H9 (cell line): ENCODE measurements at regions not wholly inside any gene's neighbourhood (a gene's known extent, or its start where the extent isn't known, plus 50 kb on each side); places are given as distances from the start of the nearest gene placed in this dataset.

Experiments used
- DNase-seq: peaks from one replicate; pipeline ENCODE4 v3.0.0-alpha.2; 2017
- H2AFZ ChIP-seq: one replicate; pipeline ENCODE4 v1.6.1; 2013; ENCODE audit warnings: mild to moderate bottlenecking, low read length, control low read depth, moderate library complexity
- H2AK5ac ChIP-seq: 2 replicates; pipeline ENCODE4 v1.6.1; 2013; ENCODE audit warnings: low read length, control low read depth, mixed read lengths; ENCODE audit not compliant: insufficient read length
- H2BK120ac ChIP-seq: one replicate; pipeline ENCODE4 v1.6.1; 2013; ENCODE audit warnings: low read depth, mild to moderate bottlenecking, low read length, control low read depth, inconsistent platforms; ENCODE audit not compliant: poor library complexity, severe bottlenecking
- H2BK12ac ChIP-seq: 2 replicates; pipeline ENCODE4 v1.6.1; 2013; ENCODE audit warnings: low read length, control low read depth, mixed read lengths, low read depth; ENCODE audit not compliant: insufficient read length
- H2BK15ac ChIP-seq: 2 replicates; pipeline ENCODE4 v1.6.1; 2013; ENCODE audit warnings: low read depth, low read length, control low read depth
- H2BK20ac ChIP-seq: one replicate; pipeline ENCODE4 v1.6.1; 2013; ENCODE audit warnings: low read depth, mild to moderate bottlenecking, low read length, control low read depth, inconsistent platforms; ENCODE audit not compliant: poor library complexity, severe bottlenecking
- H2BK5ac ChIP-seq: 2 replicates; pipeline ENCODE4 v1.6.1; 2013; ENCODE audit warnings: low read length, control low read depth, mixed read lengths; ENCODE audit not compliant: insufficient read length
- H3K14ac ChIP-seq: 2 replicates; pipeline ENCODE4 v1.6.1; 2013; ENCODE audit warnings: low read length, control low read depth; ENCODE audit not compliant: insufficient read depth
- H3K18ac ChIP-seq: 2 replicates; pipeline ENCODE4 v1.6.1; 2013; ENCODE audit warnings: low read depth, mild to moderate bottlenecking, mixed read lengths, low read length, control low read depth; ENCODE audit not compliant: insufficient read length
- H3K23ac ChIP-seq: 2 replicates; pipeline ENCODE4 v1.6.1; 2013; ENCODE audit warnings: low read length, control low read depth, mixed read lengths, low read depth; ENCODE audit not compliant: insufficient read length
- H3K23me2 ChIP-seq: 2 replicates; pipeline ENCODE4 v1.6.1; 2013; ENCODE audit warnings: low read depth, mild to moderate bottlenecking, mixed read lengths, low read length, control low read depth; ENCODE audit not compliant: insufficient read length, poor library complexity, severe bottlenecking
- H3K27ac ChIP-seq: 2 replicates; pipeline ENCODE4 v1.5.1; 2013; ENCODE audit warnings: low read length, control low read depth, mixed read lengths, low read depth; ENCODE audit not compliant: insufficient read length
- H3K27me3 ChIP-seq: 2 replicates; pipeline ENCODE4 v1.6.1; 2013; ENCODE audit warnings: low read length, control low read depth, inconsistent platforms; ENCODE audit not compliant: insufficient read depth
- H3K4ac ChIP-seq: 2 replicates; pipeline ENCODE4 v1.6.1; 2013; ENCODE audit warnings: low read depth, mild to moderate bottlenecking, control low read depth, inconsistent platforms, low read length, moderate library complexity
- H3K4me1 ChIP-seq: 2 replicates; pipeline ENCODE4 v1.6.1; 2013; ENCODE audit warnings: low read length, control low read depth, inconsistent platforms; ENCODE audit not compliant: insufficient read depth
- H3K4me2 ChIP-seq: 2 replicates; pipeline ENCODE4 v1.6.1; 2013; ENCODE audit warnings: low read length, control low read depth, mixed read lengths; ENCODE audit not compliant: insufficient read length, insufficient read depth
- H3K56ac ChIP-seq: 2 replicates; pipeline ENCODE4 v1.6.1; 2013; ENCODE audit warnings: low read depth, mild to moderate bottlenecking, mixed read lengths, low read length, control low read depth; ENCODE audit not compliant: insufficient read length
- H3K79me1 ChIP-seq: 2 replicates; pipeline ENCODE4 v1.6.1; 2013; ENCODE audit warnings: low read depth, mild to moderate bottlenecking, moderate library complexity, low read length, control low read depth, inconsistent platforms; ENCODE audit not compliant: insufficient read depth, poor library complexity, severe bottlenecking
- H3K79me2 ChIP-seq: 2 replicates; pipeline ENCODE4 v1.6.1; 2013; ENCODE audit warnings: low read length, control low read depth, inconsistent platforms; ENCODE audit not compliant: insufficient read depth
- H3K9ac ChIP-seq: 2 replicates; pipeline ENCODE4 v1.6.1; 2013; ENCODE audit warnings: low read length, control low read depth, mixed read lengths; ENCODE audit not compliant: insufficient read length; ENCODE audit errors: extremely low read depth
- H3K9me3 ChIP-seq: one replicate; pipeline ENCODE4 v1.6.1; 2013; ENCODE audit warnings: low read depth, low read length, inconsistent platforms; ENCODE audit not compliant: control insufficient read depth
- H3T11ph ChIP-seq: one replicate; pipeline ENCODE4 v1.6.1; 2013; ENCODE audit warnings: mild to moderate bottlenecking, low read length, control low read depth, inconsistent platforms
- H4K20me1 ChIP-seq: one replicate; pipeline ENCODE4 v1.6.1; 2013; ENCODE audit not compliant: control insufficient read depth, insufficient read length, insufficient read depth
- H4K5ac ChIP-seq: 2 replicates; pipeline ENCODE4 v1.6.1; 2013; ENCODE audit warnings: low read depth, mild to moderate bottlenecking, mixed read lengths, low read length, control low read depth; ENCODE audit not compliant: insufficient read length
- H4K8ac ChIP-seq: replicated peaks from 2 replicates; pipeline ENCODE4 v1.6.1; 2013; ENCODE audit warnings: low read length, control low read depth, mixed read lengths, low read depth; ENCODE audit not compliant: insufficient read length
- H4K91ac ChIP-seq: 2 replicates; pipeline ENCODE4 v1.6.1; 2013; ENCODE audit warnings: low read depth, mild to moderate bottlenecking, moderate library complexity, mixed read lengths, low read length, control low read depth; ENCODE audit not compliant: insufficient read length
- H3K27ac Mint-ChIP-seq, 3 experiments: 2 replicates in 2 of 3; 3 replicates in 1 of 3; pipeline ENCODE4 v1.8.0; 2020 to 2021; ENCODE audit warnings: mixed read lengths in 3 of 3, mild to moderate bottlenecking in 1 of 3, moderate library complexity in 1 of 3
- H3K27me3 Mint-ChIP-seq: 2 replicates; pipeline ENCODE4 v1.8.0; 2021; ENCODE audit warnings: low read depth, mild to moderate bottlenecking, moderate library complexity, mixed read lengths
- H3K36me3 Mint-ChIP-seq, 3 experiments: 2 replicates in 2 of 3; 3 replicates in 1 of 3; pipeline ENCODE4 v1.8.0; 2020 to 2021; ENCODE audit warnings: low read depth in 3 of 3, mixed read lengths in 3 of 3; ENCODE audit not compliant: insufficient read depth in 1 of 3
- H3K4me1 Mint-ChIP-seq, 2 experiments: 2 replicates each; pipeline ENCODE4 v1.8.0; 2020; ENCODE audit warnings: mixed read lengths in 2 of 2
- H3K4me3 Mint-ChIP-seq, 2 experiments: 2 replicates in 1 of 2; 3 replicates in 1 of 2; pipeline ENCODE4 v1.8.0; 2020 to 2021; ENCODE audit warnings: mild to moderate bottlenecking in 2 of 2, mixed read lengths in 2 of 2, moderate library complexity in 1 of 2
- H3K9me3 Mint-ChIP-seq, 2 experiments: 2 replicates in 1 of 2; 3 replicates in 1 of 2; pipeline ENCODE4 v1.8.0; 2020; ENCODE audit warnings: mild to moderate bottlenecking in 2 of 2, mixed read lengths in 2 of 2, moderate library complexity in 1 of 2
- WGBS: extraction: QIAGEN DNeasy Blood & Tissue Kit; methylation state at CpG from one replicate; pipeline ENCODE4 v1.1.7; 2013; ENCODE audit warnings: missing lambda C conversion rate, low lambda C conversion rate, mixed read lengths; ENCODE audit not compliant: insufficient read length; ENCODE audit errors: extremely low coverage; 5-methylcytosine and 5-hydroxymethylcytosine counted together
- TF ChIP-seq, protein P1 (sequence below): fragments of 200-600 bp; sonication (generic); conservative IDR thresholded peaks from 3 replicates; pipeline ENCODE4 v1.8.0; 2021; ENCODE audit warnings: antibody characterized with exemption, mild to moderate bottlenecking

DNA sequence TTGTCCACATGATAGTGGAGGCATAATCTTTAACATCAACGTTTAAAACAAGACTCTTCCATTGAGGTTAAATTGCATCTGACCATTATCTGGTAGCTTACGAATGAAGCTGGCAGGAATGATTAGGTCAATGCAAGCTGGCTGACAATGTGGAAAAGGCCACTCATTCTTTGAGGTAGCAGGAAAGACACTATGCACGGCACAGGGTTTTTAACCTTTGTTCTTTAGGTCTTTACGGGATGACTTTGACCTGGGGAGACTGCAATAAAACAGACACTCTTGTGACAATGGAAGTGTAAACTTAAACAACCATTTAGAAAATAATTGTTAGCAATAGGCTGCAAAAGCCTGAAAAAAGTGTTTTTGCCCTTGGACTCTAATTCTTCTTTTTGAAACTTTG is 193.8 kb upstream of the FOXD3 start:
- no peaks in the 10 kb centered on the region; a peak in 1 of 5 replicates for H3K9me3 Mint-ChIP-seq
- no peak overlapping the region for H3K9ac ChIP-seq
- no peaks in the 10 kb centered on the region for H4K20me1 ChIP-seq
- no peaks in the 10 kb centered on the region for H3K4me1 ChIP-seq
- H3T11ph ChIP-seq = no peak overlapping the region
- no peak overlapping the region for H2BK120ac ChIP-seq
- no peak overlapping the region for H3K27ac Mint-ChIP-seq
- WGBS = no CpG with 5 or more reads among the region's 4 CpGs
- H3K79me1 ChIP-seq = no peaks in the 10 kb centered on the region
- no peak overlapping the region for H3K27ac ChIP-seq
- H2BK12ac ChIP-seq = no peak overlapping the region
- H3K4me1 Mint-ChIP-seq = no peaks in the 10 kb centered on the region; a peak in 1 of 4 replicates
- H3K18ac ChIP-seq = no peak overlapping the region
- TF ChIP-seq, protein P1, sequence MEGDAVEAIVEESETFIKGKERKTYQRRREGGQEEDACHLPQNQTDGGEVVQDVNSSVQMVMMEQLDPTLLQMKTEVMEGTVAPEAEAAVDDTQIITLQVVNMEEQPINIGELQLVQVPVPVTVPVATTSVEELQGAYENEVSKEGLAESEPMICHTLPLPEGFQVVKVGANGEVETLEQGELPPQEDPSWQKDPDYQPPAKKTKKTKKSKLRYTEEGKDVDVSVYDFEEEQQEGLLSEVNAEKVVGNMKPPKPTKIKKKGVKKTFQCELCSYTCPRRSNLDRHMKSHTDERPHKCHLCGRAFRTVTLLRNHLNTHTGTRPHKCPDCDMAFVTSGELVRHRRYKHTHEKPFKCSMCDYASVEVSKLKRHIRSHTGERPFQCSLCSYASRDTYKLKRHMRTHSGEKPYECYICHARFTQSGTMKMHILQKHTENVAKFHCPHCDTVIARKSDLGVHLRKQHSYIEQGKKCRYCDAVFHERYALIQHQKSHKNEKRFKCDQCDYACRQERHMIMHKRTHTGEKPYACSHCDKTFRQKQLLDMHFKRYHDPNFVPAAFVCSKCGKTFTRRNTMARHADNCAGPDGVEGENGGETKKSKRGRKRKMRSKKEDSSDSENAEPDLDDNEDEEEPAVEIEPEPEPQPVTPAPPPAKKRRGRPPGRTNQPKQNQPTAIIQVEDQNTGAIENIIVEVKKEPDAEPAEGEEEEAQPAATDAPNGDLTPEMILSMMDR = no peak
- H3K4ac ChIP-seq = no peak overlapping the region
- H3K23me2 ChIP-seq = no peaks in the 10 kb centered on the region
- no peak overlapping the region for H3K56ac ChIP-seq
- no peak overlapping the region for H2AK5ac ChIP-seq
- no peak for DNase-seq
- no peak overlapping the region for H4K91ac ChIP-seq
- no peak overlapping the region for H3K23ac ChIP-seq
- H4K5ac ChIP-seq = no peak overlapping the region
- no peak overlapping the region for H4K8ac ChIP-seq
- no peaks in the 10 kb centered on the region for H3K27me3 ChIP-seq
- no peak overlapping the region for H2BK5ac ChIP-seq
- no peaks in the 10 kb centered on the region for H3K79me2 ChIP-seq
- H3K14ac ChIP-seq = no peak overlapping the region
- no peaks in the 10 kb centered on the region for H3K9me3 ChIP-seq
- H2BK20ac ChIP-seq = no peak overlapping the region
- H3K36me3 Mint-ChIP-seq = no peaks in the 10 kb centered on the region
- H3K4me3 Mint-ChIP-seq = no peak overlapping the region
- H3K27me3 Mint-ChIP-seq = no peaks in the 10 kb centered on the region
- H2AFZ ChIP-seq = no peak overlapping the region
- H2BK15ac ChIP-seq = no peak overlapping the region
- H3K4me2 ChIP-seq = no peak overlapping the region
